HG03159 (cell line): ENCODE measurements at regions not wholly inside any gene's neighbourhood (a gene's known extent, or its start where the extent isn't known, plus 50 kb on each side); places are given as distances from the start of the nearest gene placed in this dataset.

Source experiments
- ATAC-seq: cut with Tn5 transposase; IDR thresholded peaks from one replicate; pipeline ENCODE4 v1.9.1; 2021; ENCODE audit warnings: mild to moderate bottlenecking, moderate library complexity; ENCODE audit not compliant: unreplicated experiment

DNA sequence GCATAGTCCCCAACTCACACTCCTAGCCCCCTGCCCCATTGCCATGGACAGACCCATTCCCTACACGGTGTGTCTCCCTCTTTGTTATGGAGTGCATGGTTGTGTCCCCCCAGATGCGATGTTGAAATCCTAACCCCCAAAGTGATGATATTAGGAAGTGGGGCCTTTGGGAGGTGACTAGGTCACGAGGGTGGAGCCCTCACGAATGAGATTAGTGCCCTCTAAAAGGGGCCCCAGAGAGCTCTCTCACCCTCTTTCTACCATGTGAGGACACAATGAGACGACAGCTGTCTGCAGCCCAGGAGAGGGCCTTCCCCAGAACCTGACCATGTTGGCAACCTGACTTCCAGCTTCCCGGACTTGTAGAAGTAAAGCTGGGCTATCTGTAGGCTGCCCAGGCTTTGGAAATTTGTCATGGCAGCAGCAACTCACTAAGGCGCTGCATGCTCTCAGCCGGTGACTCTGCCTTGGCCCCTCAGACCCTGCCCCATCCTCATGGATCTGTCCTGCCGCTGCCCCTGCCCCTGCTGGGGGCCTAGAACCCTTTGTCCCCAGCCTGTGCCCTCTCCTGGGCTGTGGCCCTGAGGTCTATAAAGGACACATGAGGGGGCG, 318.1 kb upstream of the RTL1 start:
- no peak for ATAC-seq

DNA sequence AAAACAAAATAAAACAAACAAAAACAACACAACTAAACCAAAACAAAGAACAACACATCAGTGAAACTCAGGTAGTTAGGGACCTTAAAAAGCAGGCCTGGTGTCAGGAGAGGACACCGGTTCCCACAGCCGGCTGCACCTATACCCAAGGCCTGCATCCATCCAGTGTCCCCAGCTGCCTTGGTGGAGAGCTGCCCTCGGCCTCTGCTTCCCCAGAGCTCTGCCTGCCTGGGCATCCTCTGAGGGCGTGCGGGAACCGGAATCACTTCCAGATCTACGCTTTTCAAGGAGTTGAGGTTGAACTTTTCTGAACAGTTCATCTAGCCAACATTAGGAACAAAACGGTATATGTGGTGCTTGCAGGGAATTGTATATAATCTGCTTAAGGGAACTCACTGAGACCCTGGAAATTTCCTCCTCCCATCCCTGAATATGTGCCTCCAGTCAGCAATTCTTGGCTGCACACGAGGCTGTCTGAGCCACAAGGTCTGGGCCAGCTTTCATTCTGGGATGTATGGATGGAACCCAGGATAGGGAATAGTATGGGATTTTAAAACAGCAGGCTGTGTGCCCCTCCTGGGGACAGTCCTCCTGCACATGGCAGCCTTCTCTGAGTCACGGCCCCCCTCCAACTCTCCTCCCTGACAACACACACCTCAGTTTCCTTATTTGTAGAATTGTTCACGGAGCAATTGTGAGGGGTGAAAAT, 319.0 kb upstream of the RTL1 start:
- no peak for ATAC-seq

DNA sequence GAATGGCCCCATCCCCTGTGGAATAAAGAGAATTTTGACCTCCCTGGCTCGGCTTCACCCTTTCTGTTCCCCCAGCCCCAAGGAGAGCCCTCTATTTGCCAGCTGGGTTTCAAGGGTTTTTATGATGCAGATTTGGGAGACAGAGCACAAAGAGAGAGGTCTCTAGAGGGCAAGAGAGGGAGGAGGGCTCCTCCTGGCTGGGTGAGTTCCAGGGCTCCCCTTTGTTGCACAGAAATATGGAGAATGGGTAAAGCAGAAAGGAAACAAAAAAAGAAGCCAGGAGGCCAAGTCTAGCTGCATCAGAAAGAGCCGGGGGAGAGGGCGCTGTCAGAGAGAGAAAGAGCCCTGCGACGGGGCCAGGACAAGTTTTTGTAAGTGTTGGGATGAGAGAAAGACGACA, 319.6 kb upstream of the RTL1 start:
- ATAC-seq = no peak

DNA sequence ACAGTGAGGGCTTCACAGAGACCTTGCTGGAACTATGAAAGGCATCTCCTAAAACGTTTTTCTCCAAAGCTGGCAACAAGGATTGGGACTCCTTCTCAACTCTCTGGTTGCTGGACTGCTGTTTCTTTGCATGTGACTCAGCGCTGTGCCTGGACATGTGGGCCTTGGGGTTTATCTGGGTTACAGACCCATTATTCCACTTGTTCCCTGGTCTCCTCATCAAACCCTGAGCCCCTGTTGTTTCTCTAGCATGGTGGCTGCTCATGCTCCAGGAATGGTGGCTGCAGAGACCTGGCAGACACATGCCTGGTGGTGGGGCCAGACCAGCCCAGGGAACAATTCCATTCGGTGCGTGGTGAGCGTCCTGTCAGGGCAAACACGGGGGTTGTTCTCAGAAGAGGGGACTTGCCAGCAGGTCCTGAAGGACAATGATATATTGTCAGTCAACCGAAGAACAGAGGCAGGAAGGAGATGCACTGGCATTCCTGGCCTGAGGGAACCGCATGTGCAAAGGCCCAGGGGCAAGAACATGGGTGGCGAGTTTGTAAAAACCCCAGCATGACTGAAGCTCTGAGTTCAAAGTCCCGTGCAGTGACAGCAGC, 320.1 kb upstream of the RTL1 start:
- no peak for ATAC-seq

DNA sequence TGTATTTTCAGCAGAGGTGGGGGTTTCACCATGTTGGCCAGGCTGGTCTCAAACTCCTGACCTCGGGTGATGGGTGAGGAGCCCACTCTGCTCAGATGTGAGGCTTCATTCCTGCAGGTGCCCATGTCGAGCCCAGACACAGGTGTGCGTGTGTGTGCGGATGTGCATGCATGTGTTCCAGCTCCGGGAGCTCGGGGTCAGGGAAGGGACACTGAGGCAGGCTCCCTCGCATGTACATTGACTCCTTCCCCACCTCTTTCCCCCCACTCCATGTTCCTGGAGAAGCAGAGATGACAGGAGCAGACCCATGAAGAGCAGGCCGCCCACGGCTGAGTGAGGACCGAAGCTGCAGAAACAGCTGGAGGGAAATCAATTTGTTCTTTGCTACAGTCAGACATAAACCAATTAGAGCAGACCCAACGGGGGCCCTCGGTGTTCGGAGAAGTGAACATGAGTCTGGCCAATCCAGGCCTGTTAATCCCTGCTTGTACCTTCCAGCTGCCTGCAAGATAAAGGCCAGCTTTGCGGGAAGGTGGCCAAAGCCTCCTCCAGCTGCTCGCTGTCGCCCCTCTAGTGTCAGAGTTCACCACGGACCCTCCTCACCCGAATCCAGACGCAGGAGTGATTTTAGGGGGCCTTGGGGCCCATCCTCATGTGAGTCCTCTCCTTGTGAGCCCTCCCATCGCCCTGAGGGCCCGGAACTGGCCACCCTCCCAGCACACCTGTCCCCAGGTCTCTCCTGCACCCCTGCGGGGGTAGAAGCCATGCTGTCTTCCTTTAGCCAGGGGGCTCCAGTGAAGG, 321.0 kb upstream of the RTL1 start:
- no peak for ATAC-seq

DNA sequence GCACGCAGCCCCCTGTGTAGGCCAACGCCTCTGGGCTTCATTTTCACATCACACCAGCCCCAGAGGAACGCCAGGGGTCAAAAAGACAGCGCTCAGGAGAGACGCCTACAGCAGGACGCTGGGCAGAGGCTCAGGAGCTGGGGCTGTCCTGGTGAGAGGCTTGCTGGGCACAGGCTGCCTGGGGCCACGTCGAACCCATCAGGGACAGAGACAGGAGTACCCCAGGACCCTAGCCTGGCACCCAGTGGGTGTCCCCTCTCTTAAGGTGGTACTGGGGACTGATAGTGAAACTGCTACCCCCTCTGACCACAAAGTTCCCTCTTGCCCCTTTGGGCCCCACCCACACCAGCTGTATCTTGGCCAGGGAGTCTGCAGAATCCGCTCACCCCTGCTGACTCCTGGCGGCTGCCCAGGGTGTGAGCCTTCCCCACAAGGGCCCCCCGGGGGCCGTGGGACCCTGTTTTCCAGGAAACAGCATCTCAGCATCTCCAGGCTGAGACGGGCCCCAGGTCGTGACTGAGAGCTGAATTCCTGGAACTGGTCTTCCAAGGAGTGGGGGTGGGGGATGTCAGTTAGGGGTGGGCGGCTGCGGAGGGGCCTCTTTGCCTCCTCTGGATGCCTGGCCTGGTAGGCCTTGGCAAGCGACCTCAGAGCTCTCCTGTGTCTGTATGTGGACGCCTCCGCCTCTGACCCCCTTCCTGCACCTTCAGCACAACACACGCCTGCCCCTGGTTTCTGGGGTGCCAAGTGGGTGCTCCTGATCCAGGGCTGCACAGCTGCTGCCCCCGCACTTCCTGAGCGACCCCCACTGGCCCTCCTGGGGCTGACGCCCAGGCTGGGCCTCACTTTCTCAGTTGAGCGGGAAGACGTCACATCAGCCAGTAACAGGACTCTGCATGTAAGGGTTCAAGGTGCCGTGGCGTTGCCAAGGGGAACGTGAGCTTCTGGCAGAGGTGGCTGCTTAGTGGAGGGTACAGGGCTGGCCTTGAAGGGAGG, 321.9 kb upstream of the RTL1 start:
- ATAC-seq = no peak

DNA sequence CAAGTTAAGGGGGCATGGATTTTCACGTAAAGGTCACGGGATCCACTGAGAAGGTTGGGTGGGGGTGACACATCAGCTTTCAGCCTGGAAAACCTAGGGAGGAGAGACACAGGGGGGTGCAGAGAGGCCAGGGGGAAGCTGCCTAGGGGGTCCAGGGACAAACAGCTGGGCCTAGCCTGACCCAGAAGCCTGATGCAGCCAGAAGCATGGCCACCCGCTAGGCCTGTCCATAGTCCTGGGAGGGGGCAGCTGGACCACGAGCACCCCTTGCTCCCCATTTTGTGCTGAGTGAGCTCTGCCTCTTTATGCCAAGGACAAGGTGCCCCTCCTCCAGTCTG, 322.7 kb upstream of the RTL1 start:
- no peak for ATAC-seq

DNA sequence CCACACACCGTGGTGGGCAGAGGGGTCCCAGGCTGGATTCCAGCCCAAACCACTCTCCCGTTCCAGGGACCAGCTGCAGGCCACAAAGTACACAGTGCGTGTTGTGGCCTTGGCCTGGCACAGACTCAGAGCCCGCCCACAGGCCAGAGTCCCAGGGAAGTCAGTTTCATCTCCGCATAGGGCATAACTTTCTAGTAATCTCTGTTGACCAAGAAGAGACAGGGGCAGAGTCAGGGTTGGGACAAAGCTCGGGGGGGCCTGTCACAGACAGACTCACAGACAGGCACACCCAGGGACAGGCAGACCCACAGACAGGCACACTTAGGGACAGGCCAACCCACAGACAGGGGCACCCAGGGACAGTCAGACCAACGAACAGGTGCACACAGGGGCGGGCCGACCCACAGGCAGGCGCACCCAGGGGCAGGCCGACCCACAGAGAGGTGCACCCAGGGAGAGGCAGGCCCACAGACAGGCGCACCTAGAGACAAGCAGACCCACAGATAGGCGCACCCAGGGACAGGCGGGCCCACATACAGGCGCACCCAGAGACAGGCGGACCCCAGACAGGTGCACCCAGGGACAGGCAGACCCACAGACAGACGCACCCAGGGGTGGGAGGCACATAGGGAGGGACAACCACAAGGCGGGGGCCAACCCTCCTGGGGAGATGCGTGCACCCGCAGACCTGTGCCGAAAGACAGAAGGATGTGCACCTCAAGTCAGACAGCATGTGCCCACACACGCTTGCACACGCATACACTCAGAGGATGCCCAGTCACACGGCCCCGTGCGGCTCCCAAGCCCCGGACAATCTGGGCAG, 323.3 kb upstream of the RTL1 start:
- no peak for ATAC-seq

DNA sequence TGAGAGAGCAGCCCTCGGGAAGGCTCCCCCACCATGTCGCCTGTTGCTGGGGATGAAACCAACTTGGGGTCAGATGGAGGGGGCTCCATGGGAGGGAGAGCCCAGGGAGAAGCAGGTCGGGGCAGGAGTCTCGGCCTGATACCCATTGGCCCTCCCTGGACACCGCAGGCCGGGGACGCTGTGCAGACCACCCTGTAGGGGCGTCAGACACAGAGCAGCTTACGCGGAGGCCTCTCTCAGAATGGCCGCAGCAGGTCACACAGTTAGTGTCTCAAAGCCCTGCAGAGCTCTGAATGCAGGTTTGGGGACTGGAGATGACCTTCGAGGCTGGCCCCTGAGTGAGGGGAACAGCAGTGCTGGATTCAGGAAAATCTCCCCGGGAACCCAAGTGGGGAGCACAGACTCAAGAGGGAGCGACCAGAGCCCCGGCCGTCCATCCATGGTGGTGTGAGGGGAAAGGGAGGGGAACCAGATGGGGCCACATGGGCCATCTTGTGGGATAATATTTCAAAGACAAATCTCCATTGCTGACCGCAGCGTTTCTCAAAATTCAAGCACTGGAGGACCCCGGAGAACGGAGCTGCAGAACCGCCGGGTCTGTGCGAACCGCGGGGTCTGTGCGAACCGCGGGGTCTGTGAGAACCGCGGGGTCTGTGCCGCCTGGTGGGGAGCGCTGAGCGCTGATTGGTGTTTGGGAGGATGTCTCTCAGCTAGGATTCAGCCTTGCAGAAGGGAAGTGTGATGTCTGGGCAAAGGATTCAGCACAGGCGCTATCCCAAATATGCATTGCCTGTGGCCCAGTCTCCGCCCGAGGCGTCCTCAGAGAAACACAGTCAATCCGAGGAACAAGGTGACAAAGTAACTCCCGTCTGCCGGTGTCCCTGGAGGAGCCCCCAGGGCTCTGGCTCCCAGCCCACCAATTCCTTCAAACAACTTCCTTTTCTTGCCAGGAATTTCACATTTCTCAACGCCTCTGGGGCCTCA, 324.4 kb upstream of the RTL1 start:
- ATAC-seq = no peak

DNA sequence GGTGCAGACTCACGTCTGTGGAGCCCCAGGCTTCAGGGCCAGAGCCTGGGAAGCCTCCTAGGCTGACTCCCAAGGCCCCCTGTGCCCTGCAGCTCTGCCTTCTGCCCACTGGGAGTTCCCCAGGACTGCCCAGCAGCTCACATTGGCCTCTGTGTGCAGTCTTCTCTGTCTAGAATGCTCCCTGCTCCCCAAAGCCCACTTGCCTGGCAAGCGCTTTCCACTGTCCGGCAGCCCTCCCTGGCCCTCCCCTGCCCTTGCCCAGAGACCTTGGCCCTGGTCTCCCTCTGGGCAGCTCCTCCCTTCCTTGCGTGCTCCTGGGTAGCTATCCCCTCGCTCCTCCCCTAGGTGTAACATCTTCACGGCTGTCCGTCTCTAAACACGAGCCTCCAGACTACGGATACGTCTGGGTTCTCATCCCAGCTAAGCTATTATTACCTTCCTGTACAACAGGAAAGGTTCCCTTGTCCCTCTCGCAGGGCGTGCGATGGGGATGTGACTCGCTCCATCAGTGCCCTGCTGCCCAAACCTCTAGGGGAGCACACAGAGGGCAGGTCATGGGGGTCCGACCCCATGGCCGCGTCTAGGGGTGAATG, 325.5 kb upstream of the RTL1 start:
- ATAC-seq = no peak

DNA sequence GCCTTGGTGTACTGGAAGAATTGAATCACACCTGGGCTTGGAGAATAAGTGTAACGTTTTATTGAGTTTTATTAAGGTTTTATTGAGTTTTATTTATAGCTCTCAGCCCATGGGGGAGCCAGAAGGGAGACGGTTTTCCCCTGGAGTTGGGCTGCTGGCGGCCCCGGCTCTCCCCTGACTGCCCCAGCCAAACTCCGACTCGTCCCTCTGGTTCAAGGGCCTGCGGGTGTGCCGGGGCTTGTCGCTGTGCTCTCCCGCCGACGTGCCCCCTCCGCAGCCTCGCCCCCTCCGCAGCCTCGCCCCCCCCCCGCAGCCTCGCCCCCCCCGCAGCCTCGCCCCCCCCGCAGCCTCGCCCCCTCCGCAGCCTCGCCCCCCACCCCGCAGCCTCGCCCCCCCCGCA, 326.1 kb upstream of the RTL1 start:
- no peak for ATAC-seq

DNA sequence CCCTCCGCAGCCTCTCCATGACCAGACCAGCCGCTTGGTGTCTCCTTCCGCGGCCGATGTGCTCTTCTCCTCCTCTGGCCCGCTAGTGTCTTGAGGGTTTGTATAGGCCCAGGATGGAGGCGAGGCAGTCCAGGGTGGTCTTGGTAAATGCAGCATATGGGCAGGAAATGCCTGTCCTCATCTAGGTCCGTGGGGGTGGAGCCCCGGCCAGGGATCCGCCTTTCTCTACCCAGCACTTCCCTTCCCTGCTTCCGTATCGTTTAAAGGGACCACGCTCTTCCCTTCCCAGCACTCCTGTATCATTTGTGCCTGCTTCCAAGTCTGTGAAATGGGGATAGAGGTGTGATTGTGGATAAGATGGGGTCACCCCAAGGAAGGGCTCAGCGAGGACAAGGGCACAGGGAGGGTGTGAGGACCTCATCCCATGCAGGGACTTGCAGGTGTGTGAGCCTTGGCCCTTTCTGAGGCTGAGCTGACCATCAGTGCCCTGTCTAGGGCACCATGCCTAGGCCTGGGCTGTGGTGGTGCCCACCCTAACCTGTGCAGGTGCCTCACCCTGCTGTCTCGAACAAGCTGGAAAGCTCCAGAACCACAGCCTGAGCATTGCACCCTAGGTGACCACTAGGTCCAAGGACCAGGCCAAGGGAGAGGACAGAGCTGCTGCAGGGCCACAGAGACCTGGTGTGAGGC, 326.8 kb upstream of the RTL1 start:
- ATAC-seq = no peak

DNA sequence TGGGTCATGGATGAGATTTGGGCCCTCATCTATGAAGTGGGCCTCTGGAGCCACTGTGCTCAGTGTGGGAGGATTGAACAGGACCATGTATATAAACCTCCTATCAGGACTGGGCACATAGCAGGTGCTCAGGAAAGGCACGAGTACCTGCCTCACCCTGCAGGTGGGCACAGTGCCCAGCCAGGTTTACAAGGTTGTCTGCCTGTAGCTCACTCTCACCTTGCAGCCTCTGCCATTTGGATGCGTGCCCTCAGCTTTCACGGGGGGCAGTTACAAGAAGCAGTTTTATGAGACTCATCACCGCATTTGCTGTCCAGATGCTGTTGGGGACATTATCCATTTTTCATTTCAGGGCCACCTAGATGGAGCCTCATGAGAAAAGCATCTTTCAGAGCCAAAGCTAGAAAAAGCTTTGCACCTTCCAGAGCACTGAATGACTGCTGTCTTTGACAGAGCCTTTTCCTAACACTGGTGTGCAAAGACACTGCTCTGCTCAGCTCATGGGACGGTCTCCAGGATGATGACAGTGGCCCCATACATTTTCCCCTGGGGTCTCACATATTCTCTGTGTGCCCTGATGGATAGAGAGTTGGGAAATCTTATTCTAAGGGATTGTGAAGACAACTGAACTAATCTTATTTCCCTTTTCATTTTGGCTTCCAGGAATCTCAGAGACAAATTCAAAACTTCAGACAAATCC, 327.5 kb upstream of the RTL1 start:
- no peak for ATAC-seq

DNA sequence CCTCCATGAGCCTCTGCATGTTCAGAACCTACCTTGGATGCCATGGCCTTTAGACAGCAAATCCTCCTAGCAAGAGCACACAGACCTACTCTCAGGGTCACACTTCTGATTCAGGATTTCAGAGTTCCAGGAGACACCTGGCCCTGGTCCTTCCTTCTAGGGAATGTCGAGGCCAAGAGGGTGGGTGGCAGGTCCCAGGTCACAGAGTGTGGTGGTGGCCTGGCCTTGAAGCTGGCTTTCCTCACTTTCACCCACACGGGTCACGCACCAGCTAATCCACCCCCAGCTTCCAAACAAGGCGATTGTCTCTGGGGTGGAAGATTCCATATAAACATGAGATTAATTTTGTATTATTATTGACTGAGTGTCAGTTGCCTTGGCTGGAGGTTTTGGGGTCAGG, 328.3 kb upstream of the RTL1 start:
- ATAC-seq = no peak

DNA sequence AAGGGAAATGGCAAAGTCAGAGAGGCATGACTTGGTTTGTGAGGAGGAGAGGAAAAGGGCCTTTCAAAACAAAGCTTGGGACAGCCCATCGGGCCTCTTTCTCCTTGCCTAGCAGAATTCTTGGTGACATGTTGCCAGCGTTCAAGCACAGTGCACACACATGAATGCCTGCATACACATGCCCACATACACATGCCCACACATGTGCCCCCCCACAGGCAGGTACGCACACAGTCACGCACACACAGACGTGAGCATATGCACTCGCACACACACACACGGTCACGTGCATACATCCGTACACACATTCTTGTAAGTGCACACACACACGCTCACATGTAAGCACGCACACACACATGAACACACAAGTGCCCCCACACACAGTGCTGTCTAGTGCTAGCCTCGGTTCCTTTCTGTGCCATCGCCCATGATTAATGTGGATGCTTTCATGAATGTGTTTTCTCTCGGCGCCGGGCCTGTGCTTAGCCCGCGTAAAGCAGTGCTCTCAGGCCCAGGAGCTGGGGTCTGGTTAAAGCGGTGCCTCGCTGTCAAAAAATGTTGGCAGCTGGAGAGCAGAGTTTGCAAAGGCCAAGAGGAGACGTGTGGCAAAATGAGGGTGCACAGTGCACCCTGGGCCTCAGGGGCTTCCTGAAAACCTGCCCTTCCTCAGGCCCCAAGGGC, 328.8 kb upstream of the DIO3 start:
- no peak for ATAC-seq

DNA sequence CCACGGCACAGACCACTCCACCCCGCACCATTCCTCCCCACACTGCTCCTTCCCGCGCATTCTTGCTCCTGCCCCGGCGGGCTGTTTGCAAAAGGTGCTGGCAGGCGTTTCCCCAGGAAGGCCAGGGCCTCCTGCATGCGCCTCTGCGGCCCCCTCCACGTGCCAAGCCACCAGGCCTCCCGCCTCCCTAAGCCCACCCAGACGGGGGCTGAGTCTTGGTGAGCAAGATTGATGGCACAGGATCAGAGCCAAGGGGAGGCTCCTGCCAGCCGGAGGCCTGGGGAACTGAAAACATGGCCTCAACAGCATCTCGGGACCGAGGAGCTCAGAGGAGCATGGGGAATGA, 328.3 kb upstream of the DIO3 start:
- ATAC-seq = no peak

DNA sequence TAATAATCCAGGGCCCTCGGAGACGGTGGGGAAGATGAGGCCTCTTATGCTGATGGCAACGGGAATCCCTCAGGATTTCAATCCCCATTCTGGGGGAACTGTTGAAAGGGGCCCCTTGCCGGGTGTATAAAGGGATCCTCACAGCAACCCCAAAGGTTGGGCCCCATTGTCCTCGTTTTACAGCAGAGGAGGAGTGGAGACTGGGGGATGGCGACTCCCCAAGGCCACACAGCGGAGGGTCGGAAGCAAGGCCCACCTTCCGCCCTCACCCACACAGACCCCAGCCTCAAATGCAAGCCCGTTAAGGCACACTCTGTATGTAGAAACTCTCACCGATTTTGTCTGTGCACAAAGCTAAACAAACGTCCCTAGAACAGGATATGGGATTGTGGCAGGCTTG, 327.9 kb upstream of the DIO3 start:
- ATAC-seq = no peak
